OCI-LY1 (cell line): ENCODE measurements at regions not wholly inside any gene's neighbourhood (a gene's known extent, or its start where the extent isn't known, plus 50 kb on each side); places are given as distances from the start of the nearest gene placed in this dataset.

ENCODE experiments used
- H2AFZ ChIP-seq: fragments of 200-600 bp; sonication (generic), shearing (Covaris generic); 2 replicates; pipeline ENCODE4 v1.6.0; 2014; ENCODE audit warnings: antibody characterized with exemption, mild to moderate bottlenecking, low read length
- H3F3A ChIP-seq: fragments of 200-600 bp; sonication (generic), shearing (Covaris generic); 2 replicates; pipeline ENCODE4 v1.6.0; 2014; ENCODE audit warnings: mild to moderate bottlenecking, antibody characterized with exemption, low read length, moderate library complexity; ENCODE audit not compliant: insufficient read depth
- H3K27ac ChIP-seq: fragments of 200-600 bp; sonication (generic); 2 replicates; pipeline ENCODE4 v1.5.1; 2014; ENCODE audit warnings: low read length, mixed run types, mild to moderate bottlenecking, low read depth; ENCODE audit not compliant: poor library complexity, severe bottlenecking
- H3K27me3 ChIP-seq: fragments of 200-600 bp; sonication (generic); 2 replicates; pipeline ENCODE4 v1.6.0; 2014; ENCODE audit warnings: antibody characterized with exemption, mild to moderate bottlenecking, low read length, moderate library complexity; ENCODE audit not compliant: insufficient read depth
- H3K36me3 ChIP-seq: fragments of 200-600 bp; sonication (generic); 2 replicates; pipeline ENCODE4 v1.6.1; 2014; ENCODE audit warnings: mild to moderate bottlenecking, antibody characterized with exemption, low read length, moderate library complexity, mixed read lengths; ENCODE audit not compliant: insufficient read depth
- H3K4me1 ChIP-seq: fragments of 200-600 bp; sonication (generic); 2 replicates; pipeline ENCODE4 v1.5.1; 2014; ENCODE audit warnings: mild to moderate bottlenecking, low read length, moderate library complexity; ENCODE audit not compliant: insufficient read depth, severe bottlenecking
- H3K4me2 ChIP-seq: fragments of 200-600 bp; sonication (generic), shearing (Covaris generic); 2 replicates; pipeline ENCODE4 v1.6.1; 2014; ENCODE audit warnings: low read length
- H3K4me3 ChIP-seq: fragments of 200-600 bp; sonication (generic); 2 replicates; pipeline ENCODE4 v1.5.1; 2014; ENCODE audit warnings: low read length, low read depth, mild to moderate bottlenecking, mixed read lengths; ENCODE audit not compliant: poor library complexity, severe bottlenecking
- H3K79me2 ChIP-seq: fragments of 200-600 bp; shearing (Covaris generic); 2 replicates; pipeline ENCODE4 v1.6.1; 2016; ENCODE audit warnings: mixed run types, low read length, mixed read lengths; ENCODE audit not compliant: insufficient read depth
- H3K9ac ChIP-seq: fragments of 200-600 bp; sonication (generic), shearing (Covaris generic); 2 replicates; pipeline ENCODE4 v1.6.1; 2014; ENCODE audit warnings: mild to moderate bottlenecking, low read length, mixed read lengths
- H3K9me2 ChIP-seq: fragments of 200-600 bp; sonication (generic), shearing (Covaris generic); 2 replicates; pipeline ENCODE4 v1.6.1; 2014; ENCODE audit warnings: low read depth, mild to moderate bottlenecking, low read length, mixed read lengths
- H3K9me3 ChIP-seq: fragments of 200-600 bp; shearing (Covaris generic); 2 replicates; pipeline ENCODE4 v1.6.1; 2014; ENCODE audit warnings: low read length, mixed read lengths
- H4K20me1 ChIP-seq: fragments of 200-600 bp; sonication (generic), shearing (Covaris generic); 2 replicates; pipeline ENCODE4 v1.6.0; 2016; ENCODE audit warnings: mild to moderate bottlenecking, low read length; ENCODE audit not compliant: insufficient read depth
- CTCF ChIP-seq: fragments of 200-600 bp; sonication (generic), shearing (Covaris generic); IDR thresholded peaks from 2 replicates; pipeline ENCODE4 v1.5.1; 2017; ENCODE audit warnings: mild to moderate bottlenecking, antibody characterized with exemption, low read length, moderate library complexity, mixed read lengths
- EZH2 ChIP-seq: fragments of 200-600 bp; sonication (generic), shearing (Covaris generic); IDR thresholded peaks from 2 replicates; pipeline ENCODE4 v1.8.0; 2017; ENCODE audit warnings: borderline replicate concordance, mixed run types, mild to moderate bottlenecking, antibody characterized with exemption, low read length, moderate library complexity, mixed read lengths

GRCh38 chr20:11457488-11457887, 460.2 kb upstream of the BTBD3 start:
- Histone ChIP-seq H3K4me3 (no peak overlapping the region), H3K9me3 (no peaks in the 10 kb centered on the region), H3K4me2 (no peak overlapping the region), H3F3A (no peaks in the 10 kb centered on the region), H3K9me2 (no peaks in the 10 kb centered on the region), H3K9ac (no peak overlapping the region), H3K27ac (no peak overlapping the region), H2AFZ (no peak overlapping the region), H3K36me3 (no peaks in the 10 kb centered on the region), H3K4me1 (no peaks in the 10 kb centered on the region), H3K27me3 (no peaks in the 10 kb centered on the region), H3K79me2 (no peaks in the 10 kb centered on the region), H4K20me1 (no peaks in the 10 kb centered on the region)
- no peak for TF ChIP-seq CTCF
- no peak for TF ChIP-seq EZH2

GRCh38 chr20:11459090-11459890, 458.4 kb upstream of the BTBD3 start:
- Histone ChIP-seq H3K4me3 (no peak overlapping the region), H3K9ac (no peak overlapping the region), H3K4me2 (no peak overlapping the region), H3F3A (no peaks in the 10 kb centered on the region), H4K20me1 (no peaks in the 10 kb centered on the region), H2AFZ (no peak overlapping the region), H3K9me3 (no peaks in the 10 kb centered on the region), H3K36me3 (no peaks in the 10 kb centered on the region), H3K79me2 (no peaks in the 10 kb centered on the region), H3K4me1 (no peaks in the 10 kb centered on the region), H3K9me2 (no peaks in the 10 kb centered on the region), H3K27me3 (no peaks in the 10 kb centered on the region), H3K27ac (no peak overlapping the region)
- TF ChIP-seq CTCF (no peak), EZH2 (no peak)

- Histone ChIP-seq H3F3A (no peaks in the 10 kb centered on the region), H3K27ac (no peak overlapping the region), H3K36me3 (no peaks in the 10 kb centered on the region), H3K9me3 (no peaks in the 10 kb centered on the region), H3K4me3 (no peak overlapping the region), H4K20me1 (no peaks in the 10 kb centered on the region), H3K4me2 (no peak overlapping the region), H2AFZ (no peak overlapping the region), H3K79me2 (no peaks in the 10 kb centered on the region), H3K4me1 (no peaks in the 10 kb centered on the region), H3K9me2 (no peaks in the 10 kb centered on the region), H3K9ac (no peak overlapping the region), H3K27me3 (no peaks in the 10 kb centered on the region)
- TF ChIP-seq EZH2 = no peak
- no peak for TF ChIP-seq CTCF
Observed at GRCh38 chr20:11467436-11467835, 450.3 kb upstream of the BTBD3 start.
